HCT116 (cell line): ENCODE measurements at regions not wholly inside any gene's neighbourhood (a gene's known extent, or its start where the extent isn't known, plus 50 kb on each side); places are given as distances from the start of the nearest gene placed in this dataset.

Source experiments
- ATAC-seq: fragments of 200-7000 bp; cut with Tn5 transposase; 2 replicates; pipeline ENCODE4 v1.9.1; 2020; ENCODE audit warnings: mild to moderate bottlenecking, moderate library complexity
- BruUV-seq: library from RNA; stranded (reverse); fragments of 400-500 nt; replicated peaks from 2 replicates; lab custom pipeline; 2021; lab: Mats Ljungman, UMichigan
- CTCF ChIA-PET: fragments of 300-600 bp; sonication (Branson Sonifier 250); formaldehyde crosslinking; loops from one replicate; lab custom pipeline; 2021; ENCODE audit warnings: antibody characterized with exemption; lab: Charles Lee
- POLR2A ChIA-PET: fragments of 300-600, 350-600 bp; sonication (Branson Sonifier 250); formaldehyde crosslinking; loops from one replicate; lab custom pipeline; 2021; ENCODE audit warnings: antibody characterized with exemption; lab: Charles Lee
- RAD21 ChIA-PET, 2 experiments: fragments of 300-600 bp; sonication (Branson Sonifier 250); formaldehyde crosslinking; loops; one replicate each; lab custom pipeline; 2023; ENCODE audit warnings: low total read pairs in 2 of 2; ENCODE audit not compliant: uncharacterized antibody in 2 of 2, unreplicated experiment in 2 of 2, low non-redundant PET in 1 of 2; lab: Charles Lee
- DNase-seq: peaks from one replicate; pipeline ENCODE4 v3.0.0-alpha.2; 2010; ENCODE audit warnings: low read depth, low spot score
- H2AFZ ChIP-seq: fragments of 200-600 bp; shearing (Covaris generic), sonication (generic); 2 replicates; pipeline ENCODE4 v1.6.1; 2017; ENCODE audit warnings: low read depth, mixed run types, mixed read lengths, antibody characterized with exemption, low read length; ENCODE audit not compliant: poor library complexity, severe bottlenecking
- H3K27ac ChIP-seq: 2 replicates; pipeline ENCODE4 v1.5.1; 2012; ENCODE audit warnings: low read depth, low read length
- H3K27me3 ChIP-seq: fragments of 200-600 bp; sonication (generic); 2 replicates; pipeline ENCODE4 v1.6.1; 2016; ENCODE audit warnings: mixed run types, low read length, mixed read lengths; ENCODE audit not compliant: insufficient read depth
- H3K36me3 ChIP-seq, 2 experiments: fragments of 200-500 bp in 1 of 2; fragments of 200-600 bp in 1 of 2; sonication (Bioruptor generic) in 1 of 2; sonication (generic) in 1 of 2; 2 replicates each; pipeline versions ENCODE4 v1.5.1 to v1.6.1; 2014 to 2016; ENCODE audit warnings: low read length in 2 of 2, inconsistent platforms in 1 of 2, mixed read lengths in 1 of 2, mixed run types in 1 of 2; ENCODE audit not compliant: insufficient read depth in 2 of 2, control insufficient read depth in 1 of 2
- H3K4me1 ChIP-seq, 2 experiments: fragments of 200-600 bp in 1 of 2; sonication (generic) in 1 of 2; 2 replicates each; pipeline versions ENCODE4 v1.5.1 to v1.6.1; 2012 to 2017; ENCODE audit warnings: low read length in 2 of 2, inconsistent platforms in 1 of 2, mild to moderate bottlenecking in 1 of 2, mixed read lengths in 1 of 2, mixed run types in 1 of 2, moderate library complexity in 1 of 2; ENCODE audit not compliant: insufficient read depth in 2 of 2, control insufficient read depth in 1 of 2
- H3K4me2 ChIP-seq: fragments of 200-600 bp; sonication (generic); 2 replicates; pipeline ENCODE4 v1.6.1; 2017; ENCODE audit warnings: mixed run types, low read length, mixed read lengths
- H3K4me3 ChIP-seq, 2 experiments: fragments of 200-600 bp in 1 of 2; sonication (generic) in 1 of 2; replicated peaks in 1 of 2; 2 replicates each; pipeline ENCODE4 v1.5.1; 2011 to 2016; ENCODE audit warnings: low read length in 2 of 2, control low read depth in 1 of 2, low read depth in 1 of 2, mild to moderate bottlenecking in 1 of 2, mixed read lengths in 1 of 2, mixed run types in 1 of 2
- H3K79me2 ChIP-seq: fragments of 200-600 bp; sonication (generic); 2 replicates; pipeline ENCODE4 v1.6.1; 2017; ENCODE audit warnings: mild to moderate bottlenecking, mixed run types, low read length, moderate library complexity, mixed read lengths; ENCODE audit not compliant: insufficient read depth
- H3K9ac ChIP-seq: fragments of 200-600 bp; sonication (generic); 2 replicates; pipeline ENCODE4 v1.6.1; 2016; ENCODE audit warnings: low read length, mixed read lengths
- H3K9me2 ChIP-seq: fragments of 200-600 bp; sonication (generic), shearing (Covaris generic); 2 replicates; pipeline ENCODE4 v1.6.1; 2017; ENCODE audit warnings: mixed run types, mild to moderate bottlenecking, moderate library complexity; ENCODE audit not compliant: insufficient read depth
- H3K9me3 ChIP-seq, 2 experiments: fragments of 200-500 bp in 1 of 2; fragments of 200-600 bp in 1 of 2; sonication (Bioruptor generic) in 1 of 2; sonication (generic) in 1 of 2; 2 replicates each; pipeline ENCODE4 v1.6.1; 2014 to 2017; ENCODE audit warnings: low read length in 2 of 2, mixed read lengths in 2 of 2, inconsistent platforms in 1 of 2, low read depth in 1 of 2, mild to moderate bottlenecking in 1 of 2, mixed run types in 1 of 2, moderate library complexity in 1 of 2; ENCODE audit not compliant: control insufficient read depth in 1 of 2, insufficient read depth in 1 of 2
- H4K20me1 ChIP-seq: fragments of 200-600 bp; sonication (generic), shearing (Covaris generic); 2 replicates; pipeline ENCODE4 v1.6.1; 2017; ENCODE audit warnings: mixed run types, mild to moderate bottlenecking, moderate library complexity; ENCODE audit not compliant: insufficient read depth
- CEBPB ChIP-seq: IDR thresholded peaks from 2 replicates; pipeline ENCODE4 v1.6.1; 2012; ENCODE audit warnings: low read depth
- CTCF ChIP-seq, 3 experiments: fragments of 200-600 bp in 1 of 3; sonication (generic) in 1 of 3; IDR thresholded peaks in 2 of 3; conservative IDR thresholded peaks in 1 of 3; 2 replicates each; pipeline ENCODE4 v1.5.1; 2012 to 2017; ENCODE audit warnings: low read depth in 2 of 3, low read length in 2 of 3, antibody characterized with exemption in 1 of 3, borderline replicate concordance in 1 of 3, control low read depth in 1 of 3, mild to moderate bottlenecking in 1 of 3, mixed read lengths in 1 of 3, mixed run types in 1 of 3, moderate library complexity in 1 of 3; ENCODE audit not compliant: insufficient read depth in 1 of 3
- EGR1 ChIP-seq: IDR thresholded peaks from 2 replicates; pipeline ENCODE4 v1.6.1; 2012; ENCODE audit warnings: low read depth
- ELF1 ChIP-seq: IDR thresholded peaks from 2 replicates; pipeline ENCODE4 v1.6.1; 2012; ENCODE audit warnings: low read depth, borderline replicate concordance
- EZH2 ChIP-seq: fragments of 200-600 bp; sonication (generic); IDR thresholded peaks from 2 replicates; pipeline ENCODE4 v1.6.1; 2017; ENCODE audit warnings: antibody characterized with exemption, mixed run types
- FOSL1 ChIP-seq: IDR thresholded peaks from 2 replicates; pipeline ENCODE4 v1.6.1; 2012; ENCODE audit warnings: low read depth
- JUND ChIP-seq: IDR thresholded peaks from 2 replicates; pipeline ENCODE4 v1.6.1; 2012
- MAX ChIP-seq: IDR thresholded peaks from 2 replicates; pipeline ENCODE4 v1.6.1; 2012
- POLR2A ChIP-seq: IDR thresholded peaks from 2 replicates; pipeline ENCODE4 v1.7.0; 2011; ENCODE audit warnings: borderline replicate concordance; ENCODE audit not compliant: insufficient read depth, insufficient read length; ENCODE audit errors: extremely low read depth
- POLR2AphosphoS5 ChIP-seq: IDR thresholded peaks from 2 replicates; pipeline ENCODE4 v1.6.1; 2011; ENCODE audit warnings: mild to moderate bottlenecking, low read depth, low read length, moderate library complexity
- TCF7L2 ChIP-seq: IDR thresholded peaks from 2 replicates; pipeline ENCODE4 v1.7.0; 2011; ENCODE audit warnings: borderline replicate concordance, inconsistent platforms; ENCODE audit not compliant: insufficient read depth, insufficient read length; ENCODE audit errors: extremely low read depth
- ZBTB33 ChIP-seq: IDR thresholded peaks from 2 replicates; pipeline ENCODE4 v1.6.1; 2011; ENCODE audit warnings: mild to moderate bottlenecking, low read length, moderate library complexity; ENCODE audit not compliant: insufficient replicate concordance; ENCODE audit errors: extremely low read depth
- ZFX ChIP-seq: fragments of 450-650 bp; IDR thresholded peaks from 2 replicates; pipeline ENCODE4 v1.6.1; 2017
- intact Hi-C: fragments of 100-400 bp; cut with micrococcal nuclease; formaldehyde crosslinking; loops from 2 replicates; pipeline ENCODE4 v1.10.0; 2022

- H3K4me3 ChIP-seq = no peak overlapping the region
- H2AFZ ChIP-seq = no peak overlapping the region
- RAD21 ChIA-PET = no interaction called here
- intact Hi-C loops = no loop called here
- no peak overlapping the region for H3K4me2 ChIP-seq
- BruUV-seq = no TSS peak
- H3K36me3 ChIP-seq = no peaks in the 10 kb centered on the region
- H4K20me1 ChIP-seq = no peaks in the 10 kb centered on the region
- TF ChIP-seq ZBTB33 (no peak), CEBPB (no peak), EZH2 (no peak), POLR2AphosphoS5 (no peak), POLR2A (no peak), EGR1 (no peak), FOSL1 (no peak)
- no peaks in the 10 kb centered on the region for H3K79me2 ChIP-seq
- H3K27me3 ChIP-seq = no peaks in the 10 kb centered on the region
- POLR2A ChIA-PET = no interaction called here
- no peak for DNase-seq
- no peak for ATAC-seq
- no peaks in the 10 kb centered on the region for H3K9me3 ChIP-seq
- H3K27ac ChIP-seq = no peak overlapping the region
- no peaks in the 10 kb centered on the region for H3K4me1 ChIP-seq
- CTCF ChIA-PET = no interaction called here
- no peak overlapping the region for H3K9ac ChIP-seq
- H3K9me2 ChIP-seq = no peaks in the 10 kb centered on the region
Observed at GRCh38 chr21:35354078-35354477, 305.0 kb upstream of the RUNX1 start.

- no peak overlapping the region for H2AFZ ChIP-seq
- H3K9me3 ChIP-seq = no peaks in the 10 kb centered on the region
- no peaks in the 10 kb centered on the region for H4K20me1 ChIP-seq
- no peak for DNase-seq
- intact Hi-C loops = no loop called here
- H3K27ac ChIP-seq = no peak overlapping the region
- no peaks in the 10 kb centered on the region for H3K79me2 ChIP-seq
- BruUV-seq = no TSS peak
- RAD21 ChIA-PET = no interaction called here
- H3K4me3 ChIP-seq = no peak overlapping the region
- TF ChIP-seq CTCF (IDR thresholded peaks at IDR 0.05 in 2 of 3, conservative IDR thresholded peaks at IDR 0.05 in 1 of 3; ENCODE audit: borderline replicate concordance in 1 of 3, insufficient read depth in 1 of 3, low read depth in 2 of 3, low read length in 2 of 3) (no peak), ZFX (no peak), ZBTB33 (no peak), ELF1 (no peak), POLR2A (no peak), JUND (no peak), TCF7L2 (no peak), MAX (no peak)
- ATAC-seq = no peak
- no peaks in the 10 kb centered on the region for H3K36me3 ChIP-seq
- H3K4me1 ChIP-seq = no peaks in the 10 kb centered on the region
- H3K27me3 ChIP-seq = no peaks in the 10 kb centered on the region
- no peaks in the 10 kb centered on the region for H3K9me2 ChIP-seq
- POLR2A ChIA-PET = no interaction called here
- no peak overlapping the region for H3K9ac ChIP-seq
- CTCF ChIA-PET = no interaction called here
- H3K4me2 ChIP-seq = no peak overlapping the region
Observed at GRCh38 chr21:35352793-35353192, 303.7 kb upstream of the RUNX1 start.
